NB4 (cell line): ENCODE measurements at regions not wholly inside any gene's neighbourhood (a gene's known extent, or its start where the extent isn't known, plus 50 kb on each side); places are given as distances from the start of the nearest gene placed in this dataset.

Experiments used
- DNase-seq: peaks from one replicate; pipeline ENCODE4 v3.0.0; 2010; ENCODE audit warnings: low read depth
- H3K4me3 ChIP-seq: one replicate; pipeline ENCODE4 v1.5.1; 2011; ENCODE audit warnings: mild to moderate bottlenecking, low read depth, low read length, moderate library complexity
- CTCF ChIP-seq: IDR thresholded peaks from one replicate; pipeline ENCODE4 v1.5.1; 2012; ENCODE audit warnings: low read depth, low read length
- MAX ChIP-seq: IDR thresholded peaks from 2 replicates; pipeline ENCODE4 v1.6.1; 2011; ENCODE audit warnings: low read depth, low read length
- MYC ChIP-seq: IDR thresholded peaks from 2 replicates; pipeline ENCODE4 v1.6.1; 2011; ENCODE audit warnings: low read depth, low read length
- POLR2A ChIP-seq: IDR thresholded peaks from 2 replicates; pipeline ENCODE4 v1.6.1; 2011; ENCODE audit warnings: mild to moderate bottlenecking; ENCODE audit not compliant: insufficient read length; ENCODE audit errors: extremely low read depth

GRCh38 chr17:33944412-33944811 lies 310.7 kb upstream of the CCL2 start:
- no peak for DNase-seq

GRCh38 chr17:33944826-33945225 lies 310.3 kb upstream of the CCL2 start:
- no peak overlapping the region for H3K4me3 ChIP-seq
- TF ChIP-seq POLR2A (no peak), CTCF (no peak), MAX (no peak), MYC (no peak)
- DNase-seq = no peak

More at GRCh38 chr17:33944412-33944811, 310.7 kb upstream of the CCL2 start:
- no peak overlapping the region for H3K4me3 ChIP-seq
- TF ChIP-seq POLR2A (no peak), CTCF (no peak), MAX (no peak), MYC (no peak)

GRCh38 chr17:33945646-33946546 lies 309.2 kb upstream of the CCL2 start:
- no peak overlapping the region for H3K4me3 ChIP-seq
- TF ChIP-seq POLR2A = no peak
- TF ChIP-seq MAX = no peak
- no peak for TF ChIP-seq MYC
- no peak for TF ChIP-seq CTCF
- DNase-seq = no peak

GRCh38 chr17:33947762-33948161 lies 307.3 kb upstream of the CCL2 start:
- TF ChIP-seq CTCF = no peak
- no peak for TF ChIP-seq MAX
- TF ChIP-seq MYC = no peak
- no peak for TF ChIP-seq POLR2A

GRCh38 chr17:33948309-33948708 lies 306.8 kb upstream of the CCL2 start:
- TF ChIP-seq CTCF (no peak), MYC (no peak), MAX (no peak), POLR2A (no peak)
- DNase-seq = no peak
- no peak overlapping the region for H3K4me3 ChIP-seq

More at GRCh38 chr17:33947762-33948161, 307.3 kb upstream of the CCL2 start:
- no peak overlapping the region for H3K4me3 ChIP-seq
- no peak for DNase-seq
